ENCODE measurements at regions not wholly inside any gene's neighbourhood (a gene's known extent, or its start where the extent isn't known, plus 50 kb on each side); places are given as distances from the start of the nearest gene placed in this dataset.

DNA sequence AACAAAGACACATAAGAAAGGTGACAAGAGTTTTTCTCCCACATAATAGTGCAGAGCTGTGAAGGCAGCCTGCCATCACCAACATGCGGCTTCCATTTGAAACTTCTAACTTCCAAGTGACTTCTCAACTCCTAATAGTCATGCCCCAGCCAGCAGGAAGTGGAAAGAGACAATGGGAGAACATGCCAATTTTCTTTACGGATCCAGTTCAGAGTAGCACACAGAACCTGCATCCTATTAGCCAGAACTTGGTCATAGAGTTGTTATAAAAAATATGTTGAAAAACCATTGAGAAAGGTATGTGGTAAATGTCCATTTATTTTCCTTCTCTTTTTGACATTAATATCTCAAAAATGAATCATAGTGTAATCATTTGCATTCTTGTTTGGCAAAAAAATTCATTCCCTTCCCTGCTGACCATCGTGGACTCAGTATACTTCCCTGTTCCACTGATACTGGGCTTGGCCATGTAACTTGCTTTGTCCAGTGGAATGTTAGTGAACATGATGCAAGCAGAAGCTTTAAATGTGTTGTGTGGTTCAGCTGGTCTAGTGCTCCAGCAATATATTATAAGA lies 197.4 kb downstream of the SEC16B start:
- no peak overlapping the region for H3K4me3 Mint-ChIP-seq (ENCODE audit: unreplicated experiment)
- no peak overlapping the region for H3K27ac Mint-ChIP-seq (ENCODE audit: unreplicated experiment)
- no peaks in the 10 kb centered on the region for H3K4me1 Mint-ChIP-seq (ENCODE audit: unreplicated experiment)
- DNase-seq (ENCODE audit: low spot score), result no peak
- no peaks in the 10 kb centered on the region for H3K9me3 Mint-ChIP-seq (ENCODE audit: unreplicated experiment)
- peaks cover 3% of the 10 kb centered on the region for H3K27me3 Mint-ChIP-seq (ENCODE audit: unreplicated experiment)
- TF ChIP-seq, protein P1, sequence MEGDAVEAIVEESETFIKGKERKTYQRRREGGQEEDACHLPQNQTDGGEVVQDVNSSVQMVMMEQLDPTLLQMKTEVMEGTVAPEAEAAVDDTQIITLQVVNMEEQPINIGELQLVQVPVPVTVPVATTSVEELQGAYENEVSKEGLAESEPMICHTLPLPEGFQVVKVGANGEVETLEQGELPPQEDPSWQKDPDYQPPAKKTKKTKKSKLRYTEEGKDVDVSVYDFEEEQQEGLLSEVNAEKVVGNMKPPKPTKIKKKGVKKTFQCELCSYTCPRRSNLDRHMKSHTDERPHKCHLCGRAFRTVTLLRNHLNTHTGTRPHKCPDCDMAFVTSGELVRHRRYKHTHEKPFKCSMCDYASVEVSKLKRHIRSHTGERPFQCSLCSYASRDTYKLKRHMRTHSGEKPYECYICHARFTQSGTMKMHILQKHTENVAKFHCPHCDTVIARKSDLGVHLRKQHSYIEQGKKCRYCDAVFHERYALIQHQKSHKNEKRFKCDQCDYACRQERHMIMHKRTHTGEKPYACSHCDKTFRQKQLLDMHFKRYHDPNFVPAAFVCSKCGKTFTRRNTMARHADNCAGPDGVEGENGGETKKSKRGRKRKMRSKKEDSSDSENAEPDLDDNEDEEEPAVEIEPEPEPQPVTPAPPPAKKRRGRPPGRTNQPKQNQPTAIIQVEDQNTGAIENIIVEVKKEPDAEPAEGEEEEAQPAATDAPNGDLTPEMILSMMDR (IDR thresholded peaks at IDR 0.05; ENCODE audit: unreplicated experiment), result no peak
- H3K36me3 Mint-ChIP-seq (ENCODE audit: low read depth, unreplicated experiment), result no peaks in the 10 kb centered on the region

DNA sequence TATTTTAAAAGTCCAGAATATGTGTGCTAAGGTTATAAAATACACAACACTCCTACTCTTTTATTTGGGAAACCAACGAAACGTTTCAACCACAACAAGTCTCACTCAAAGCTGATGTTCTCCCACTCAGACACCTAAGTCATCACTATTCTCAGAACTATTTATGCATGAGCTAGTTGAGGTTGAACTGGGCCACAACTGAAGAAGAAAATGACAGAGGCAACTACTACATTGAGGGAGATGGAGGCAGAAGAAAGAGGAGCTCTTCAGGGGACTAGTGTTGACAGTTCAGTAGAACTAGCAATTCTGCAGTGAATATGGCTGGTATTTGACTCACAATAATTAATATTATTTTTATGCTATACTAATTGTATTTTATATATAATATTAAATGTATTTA lies 198.2 kb downstream of the SEC16B start:
- Mint-ChIP-seq H3K36me3 (ENCODE audit: low read depth, unreplicated experiment) (no peaks in the 10 kb centered on the region), H3K27me3 (ENCODE audit: unreplicated experiment) (peaks cover 3% of the 10 kb centered on the region), H3K4me3 (ENCODE audit: unreplicated experiment) (no peak overlapping the region), H3K4me1 (ENCODE audit: unreplicated experiment) (no peaks in the 10 kb centered on the region), H3K27ac (ENCODE audit: unreplicated experiment) (no peak overlapping the region), H3K9me3 (ENCODE audit: unreplicated experiment) (no peaks in the 10 kb centered on the region)
- DNase-seq (ENCODE audit: low spot score), result no peak
- TF ChIP-seq, protein P1 (IDR thresholded peaks at IDR 0.05; ENCODE audit: unreplicated experiment), result no peak

DNA sequence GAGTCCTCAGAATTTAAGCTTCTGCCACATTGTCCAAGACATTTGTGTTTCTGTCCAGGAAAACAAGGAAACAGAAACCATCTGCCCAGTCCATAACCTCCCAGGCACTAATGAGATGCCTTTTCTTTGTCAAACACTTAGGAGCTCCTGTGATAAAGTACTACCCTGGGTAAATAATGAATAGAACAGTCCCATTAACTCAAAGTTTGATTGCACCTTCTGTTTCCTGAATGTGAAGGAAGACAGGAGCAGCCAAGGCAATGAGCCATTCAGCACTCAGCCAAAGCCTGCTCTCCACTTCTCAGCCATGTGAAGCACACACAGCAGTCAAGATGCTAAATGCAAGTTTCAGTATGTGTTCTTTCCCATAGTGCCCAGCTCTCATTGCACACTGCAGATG lies 199.8 kb downstream of the SEC16B start:
- Mint-ChIP-seq H3K9me3 (ENCODE audit: unreplicated experiment) (no peaks in the 10 kb centered on the region), H3K36me3 (ENCODE audit: low read depth, unreplicated experiment) (no peaks in the 10 kb centered on the region), H3K27ac (ENCODE audit: unreplicated experiment) (no peak overlapping the region), H3K4me1 (ENCODE audit: unreplicated experiment) (no peaks in the 10 kb centered on the region), H3K4me3 (ENCODE audit: unreplicated experiment) (no peak overlapping the region), H3K27me3 (ENCODE audit: unreplicated experiment) (peaks cover 3% of the 10 kb centered on the region)
- TF ChIP-seq, protein P1 (IDR thresholded peaks at IDR 0.05; ENCODE audit: unreplicated experiment), result no peak
- DNase-seq (ENCODE audit: low spot score), result no peak

DNA sequence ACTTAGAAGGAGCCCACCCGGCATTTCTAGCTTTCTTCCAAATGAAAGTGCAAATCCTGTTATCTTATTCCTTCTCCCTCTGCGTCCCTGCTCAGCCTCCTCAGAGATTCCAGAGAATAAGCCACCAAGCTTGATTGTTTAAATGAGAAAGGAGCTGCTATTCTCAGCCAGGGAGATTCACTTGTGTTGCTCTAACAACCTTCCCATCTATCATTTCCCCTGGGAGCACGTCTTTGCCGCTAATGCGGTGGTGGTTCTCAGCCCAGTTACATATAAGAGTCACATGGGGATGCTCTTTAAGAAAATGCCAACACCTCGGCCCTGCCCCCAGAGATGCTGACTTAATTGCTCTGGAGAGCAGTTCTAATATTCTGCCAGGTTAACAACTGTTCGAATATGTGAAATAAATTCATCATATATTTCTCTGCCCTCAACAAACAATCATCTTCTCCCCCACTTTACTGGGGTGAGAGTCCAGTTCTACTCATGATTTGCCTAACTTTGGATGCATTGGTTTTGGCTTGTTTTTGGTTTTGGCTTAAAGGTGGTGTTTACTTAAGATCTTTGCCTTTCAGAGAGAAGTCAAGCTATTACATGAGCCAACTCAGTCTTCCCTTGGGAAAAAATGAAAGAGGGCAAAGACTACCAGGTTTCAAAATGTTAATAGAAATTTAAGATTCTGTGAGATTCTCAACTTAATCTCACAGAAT lies 213.9 kb downstream of the SEC16B start:
- TF ChIP-seq, protein P1 (IDR thresholded peaks at IDR 0.05; ENCODE audit: unreplicated experiment), result no peak
- H3K9me3 Mint-ChIP-seq (ENCODE audit: unreplicated experiment), result peaks cover 4% of the 10 kb centered on the region
- no peak overlapping the region for H3K27ac Mint-ChIP-seq (ENCODE audit: unreplicated experiment)
- H3K4me1 Mint-ChIP-seq (ENCODE audit: unreplicated experiment), result no peaks in the 10 kb centered on the region
- H3K4me3 Mint-ChIP-seq (ENCODE audit: unreplicated experiment), result no peak overlapping the region
- H3K27me3 Mint-ChIP-seq (ENCODE audit: unreplicated experiment), result peaks cover 3% of the 10 kb centered on the region
- DNase-seq (ENCODE audit: low spot score), result no peak
- H3K36me3 Mint-ChIP-seq (ENCODE audit: low read depth, unreplicated experiment), result peaks cover 5% of the 10 kb centered on the region

DNA sequence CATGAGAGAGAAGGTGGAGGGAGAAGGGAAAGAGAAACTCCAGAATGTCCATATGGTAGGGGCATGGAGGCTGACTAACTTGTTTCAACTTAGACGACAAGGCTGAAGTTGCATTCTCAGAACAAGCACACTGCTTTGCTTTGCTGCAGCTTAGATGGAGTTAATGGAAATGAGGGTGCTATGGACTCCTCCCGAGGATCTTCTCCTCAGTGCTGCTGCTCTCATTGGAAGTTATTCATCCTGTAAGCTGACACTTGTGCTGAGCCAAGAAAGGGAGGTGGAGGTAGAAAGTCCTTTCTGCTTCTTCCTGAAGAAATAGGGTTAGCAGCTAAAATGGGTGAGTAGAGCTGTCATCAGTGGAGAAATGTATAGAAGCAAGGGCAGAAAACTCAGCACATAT lies 215.3 kb downstream of the SEC16B start:
- DNase-seq (ENCODE audit: low spot score), result no peak
- TF ChIP-seq, protein P1 (IDR thresholded peaks at IDR 0.05; ENCODE audit: unreplicated experiment), result no peak
- no peak overlapping the region for H3K27ac Mint-ChIP-seq (ENCODE audit: unreplicated experiment)
- peaks cover 5% of the 10 kb centered on the region for H3K36me3 Mint-ChIP-seq (ENCODE audit: low read depth, unreplicated experiment)
- H3K27me3 Mint-ChIP-seq (ENCODE audit: unreplicated experiment), result peaks cover 3% of the 10 kb centered on the region
- H3K4me1 Mint-ChIP-seq (ENCODE audit: unreplicated experiment), result no peaks in the 10 kb centered on the region
- H3K9me3 Mint-ChIP-seq (ENCODE audit: unreplicated experiment), result peaks cover 4% of the 10 kb centered on the region
- no peak overlapping the region for H3K4me3 Mint-ChIP-seq (ENCODE audit: unreplicated experiment)
